Testis (tissue), 2 donors: ENCODE measurements at regions not wholly inside any gene's neighbourhood (a gene's known extent, or its start where the extent isn't known, plus 50 kb on each side); places are given as distances from the start of the nearest gene placed in this dataset.

Experiments
- POLR2A ChIP-seq: fragments of 450-650 bp; IDR thresholded peaks from one replicate; pipeline ENCODE4 v1.6.1; 2017; ENCODE audit warnings: antibody characterized with exemption, mild to moderate bottlenecking, moderate library complexity
- TF ChIP-seq, protein P1 (sequence below), 3 experiments: fragments of 450-650 bp in 2 of 3; fragments of 200-600 bp in 1 of 3; sonication (generic) in 1 of 3; IDR thresholded peaks; one replicate each; pipeline ENCODE4 v1.5.1; 2016 to 2019; ENCODE audit warnings: antibody characterized with exemption in 3 of 3, mild to moderate bottlenecking in 2 of 3, moderate library complexity in 1 of 3

DNA sequence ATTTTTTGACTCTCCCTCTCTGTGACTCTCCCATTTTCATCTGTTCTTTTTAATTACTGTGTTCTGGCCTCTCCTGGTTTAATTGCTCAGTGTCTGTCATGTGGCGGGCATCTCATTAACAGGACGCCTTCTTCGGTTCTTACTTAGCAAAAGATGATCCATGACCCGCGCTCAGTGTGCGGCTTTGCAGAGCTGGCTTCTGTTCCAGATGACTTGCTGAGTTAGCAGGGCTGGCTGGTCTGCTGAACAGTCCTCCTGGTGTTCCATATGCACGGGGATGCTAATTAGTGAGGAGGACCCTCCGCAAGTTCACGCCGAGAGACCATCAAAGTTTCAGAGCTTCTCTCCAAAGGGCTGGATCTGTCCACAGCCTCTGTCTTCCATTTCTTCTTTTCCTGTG is 258.6 kb upstream of the MKI67 start:
- TF ChIP-seq, protein P1, sequence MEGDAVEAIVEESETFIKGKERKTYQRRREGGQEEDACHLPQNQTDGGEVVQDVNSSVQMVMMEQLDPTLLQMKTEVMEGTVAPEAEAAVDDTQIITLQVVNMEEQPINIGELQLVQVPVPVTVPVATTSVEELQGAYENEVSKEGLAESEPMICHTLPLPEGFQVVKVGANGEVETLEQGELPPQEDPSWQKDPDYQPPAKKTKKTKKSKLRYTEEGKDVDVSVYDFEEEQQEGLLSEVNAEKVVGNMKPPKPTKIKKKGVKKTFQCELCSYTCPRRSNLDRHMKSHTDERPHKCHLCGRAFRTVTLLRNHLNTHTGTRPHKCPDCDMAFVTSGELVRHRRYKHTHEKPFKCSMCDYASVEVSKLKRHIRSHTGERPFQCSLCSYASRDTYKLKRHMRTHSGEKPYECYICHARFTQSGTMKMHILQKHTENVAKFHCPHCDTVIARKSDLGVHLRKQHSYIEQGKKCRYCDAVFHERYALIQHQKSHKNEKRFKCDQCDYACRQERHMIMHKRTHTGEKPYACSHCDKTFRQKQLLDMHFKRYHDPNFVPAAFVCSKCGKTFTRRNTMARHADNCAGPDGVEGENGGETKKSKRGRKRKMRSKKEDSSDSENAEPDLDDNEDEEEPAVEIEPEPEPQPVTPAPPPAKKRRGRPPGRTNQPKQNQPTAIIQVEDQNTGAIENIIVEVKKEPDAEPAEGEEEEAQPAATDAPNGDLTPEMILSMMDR (IDR thresholded peaks at IDR 0.05) = no peak
- TF ChIP-seq POLR2A = no peak
